Cerebellar cortex (tissue), 1 donor: ENCODE measurements at regions not wholly inside any gene's neighbourhood (a gene's known extent, or its start where the extent isn't known, plus 50 kb on each side); places are given as distances from the start of the nearest gene placed in this dataset.

Experiments used
- DNase-seq: peaks from one replicate; pipeline ENCODE4 v3.0.0-alpha.2; 2015; ENCODE audit warnings: low spot score

GRCh38 chr7:138257459-138258196, 181.4 kb downstream of the AKR1D1 start:
- no peak for DNase-seq

GRCh38 chr7:138258197-138258559, 181.9 kb downstream of the AKR1D1 start:
- DNase-seq, result no peak

- no peak for DNase-seq
Observed at GRCh38 chr7:138259675-138260074, 183.4 kb downstream of the AKR1D1 start.

- no peak for DNase-seq
Observed at GRCh38 chr7:138267934-138268333, 191.7 kb downstream of the AKR1D1 start.

- no peak for DNase-seq
Observed at GRCh38 chr7:138276891-138277290, 183.2 kb upstream of the TRIM24 start.

- DNase-seq, result no peak
Observed at GRCh38 chr7:138278601-138279000, 181.5 kb upstream of the TRIM24 start.

- DNase-seq, result no peak
Observed at GRCh38 chr7:138282997-138283396, 177.1 kb upstream of the TRIM24 start.

GRCh38 chr7:138285129-138285528, 174.9 kb upstream of the TRIM24 start:
- no peak for DNase-seq

GRCh38 chr7:138286846-138287245, 173.2 kb upstream of the TRIM24 start:
- no peak for DNase-seq

GRCh38 chr7:138287549-138287948, 172.5 kb upstream of the TRIM24 start:
- no peak for DNase-seq

GRCh38 chr7:138289082-138289481, 171.0 kb upstream of the TRIM24 start:
- no peak for DNase-seq

GRCh38 chr7:138289864-138290263, 170.2 kb upstream of the TRIM24 start:
- no peak for DNase-seq

GRCh38 chr7:138292951-138293350, 167.1 kb upstream of the TRIM24 start:
- DNase-seq, result no peak

GRCh38 chr7:138295049-138295637, 164.9 kb upstream of the TRIM24 start:
- no peak for DNase-seq

GRCh38 chr7:138297526-138297925, 162.5 kb upstream of the TRIM24 start:
- no peak for DNase-seq

GRCh38 chr7:138299066-138299465, 161.0 kb upstream of the TRIM24 start:
- DNase-seq, result no peak

- DNase-seq, result no peak
Observed at GRCh38 chr7:138303230-138304070, 156.6 kb upstream of the TRIM24 start.

- DNase-seq, result no peak
Observed at GRCh38 chr7:138304071-138304320, 156.1 kb upstream of the TRIM24 start.

GRCh38 chr7:138307633-138308032, 152.4 kb upstream of the TRIM24 start:
- DNase-seq, result no peak

- DNase-seq, result no peak
Observed at GRCh38 chr7:138308136-138308535, 151.9 kb upstream of the TRIM24 start.

- no peak for DNase-seq
Observed at GRCh38 chr7:138309186-138309585, 150.9 kb upstream of the TRIM24 start.

- no peak for DNase-seq
Observed at GRCh38 chr7:138313829-138314178, 146.3 kb upstream of the TRIM24 start.

- DNase-seq, result no peak
Observed at GRCh38 chr7:138316421-138317043, 143.5 kb upstream of the TRIM24 start.
